Uterus (tissue), 2 donors: ENCODE measurements at regions not wholly inside any gene's neighbourhood (a gene's known extent, or its start where the extent isn't known, plus 50 kb on each side); places are given as distances from the start of the nearest gene placed in this dataset.

Experiments
- CTCF ChIP-seq, 4 experiments: fragments of 200-600 bp in 2 of 4; fragments of 450-650 bp in 2 of 4; sonication (generic) in 2 of 4; IDR thresholded peaks; one replicate each; pipeline ENCODE4 v1.5.1; 2016 to 2019; ENCODE audit warnings: antibody characterized with exemption in 4 of 4, mild to moderate bottlenecking in 2 of 4, moderate library complexity in 1 of 4
- POLR2A ChIP-seq, 2 donors: fragments of 450-650 bp; IDR thresholded peaks; one replicate each; pipeline ENCODE4 v1.6.1; 2016; ENCODE audit warnings: antibody characterized with exemption in 2 of 2, mild to moderate bottlenecking in 1 of 2, moderate library complexity in 1 of 2

GRCh38 chr11:97263183-97263858 is 873.5 kb downstream of the JRKL start:
- TF ChIP-seq CTCF (IDR thresholded peaks at IDR 0.05) (no peak), POLR2A (IDR thresholded peaks at IDR 0.05) (no peak)
